C4-2B (cell line): ENCODE measurements at regions not wholly inside any gene's neighbourhood (a gene's known extent, or its start where the extent isn't known, plus 50 kb on each side); places are given as distances from the start of the nearest gene placed in this dataset.

ENCODE experiments used
- ZFX ChIP-seq: fragments of 450-650 bp; IDR thresholded peaks from 2 replicates; pipeline ENCODE4 v1.6.1; 2017
- TF ChIP-seq, protein P1 (sequence below): fragments of 450-650 bp; conservative IDR thresholded peaks from 2 replicates; pipeline ENCODE4 v1.5.1; 2017; ENCODE audit warnings: mild to moderate bottlenecking

GRCh38 chr11:115739146-115739545, 234.9 kb upstream of the CADM1 start:
- TF ChIP-seq, protein P1, sequence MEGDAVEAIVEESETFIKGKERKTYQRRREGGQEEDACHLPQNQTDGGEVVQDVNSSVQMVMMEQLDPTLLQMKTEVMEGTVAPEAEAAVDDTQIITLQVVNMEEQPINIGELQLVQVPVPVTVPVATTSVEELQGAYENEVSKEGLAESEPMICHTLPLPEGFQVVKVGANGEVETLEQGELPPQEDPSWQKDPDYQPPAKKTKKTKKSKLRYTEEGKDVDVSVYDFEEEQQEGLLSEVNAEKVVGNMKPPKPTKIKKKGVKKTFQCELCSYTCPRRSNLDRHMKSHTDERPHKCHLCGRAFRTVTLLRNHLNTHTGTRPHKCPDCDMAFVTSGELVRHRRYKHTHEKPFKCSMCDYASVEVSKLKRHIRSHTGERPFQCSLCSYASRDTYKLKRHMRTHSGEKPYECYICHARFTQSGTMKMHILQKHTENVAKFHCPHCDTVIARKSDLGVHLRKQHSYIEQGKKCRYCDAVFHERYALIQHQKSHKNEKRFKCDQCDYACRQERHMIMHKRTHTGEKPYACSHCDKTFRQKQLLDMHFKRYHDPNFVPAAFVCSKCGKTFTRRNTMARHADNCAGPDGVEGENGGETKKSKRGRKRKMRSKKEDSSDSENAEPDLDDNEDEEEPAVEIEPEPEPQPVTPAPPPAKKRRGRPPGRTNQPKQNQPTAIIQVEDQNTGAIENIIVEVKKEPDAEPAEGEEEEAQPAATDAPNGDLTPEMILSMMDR: no peak
- TF ChIP-seq ZFX: no peak
